ENCODE measurements at regions not wholly inside any gene's neighbourhood (a gene's known extent, or its start where the extent isn't known, plus 50 kb on each side); places are given as distances from the start of the nearest gene placed in this dataset.

- TF ChIP-seq CTCF (conservative IDR thresholded peaks at IDR 0.05; ENCODE audit: low read length) (no peak), EZH2phosphoT487 (IDR thresholded peaks at IDR 0.05; ENCODE audit: borderline replicate concordance, low read depth, low read length) (no peak)
- Histone ChIP-seq H4K20me1 (ENCODE audit: insufficient read depth, low read length) (no peaks in the 10 kb centered on the region), H3K4me1 (ENCODE audit: insufficient read depth, low read length, poor library complexity, severe bottlenecking) (no peaks in the 10 kb centered on the region), H3K36me3 (ENCODE audit: insufficient read depth, low read length) (no peaks in the 10 kb centered on the region), H3K79me2 (ENCODE audit: insufficient read depth, low read depth, low read length) (no peaks in the 10 kb centered on the region), H3K9me3 (ENCODE audit: low read length) (no peaks in the 10 kb centered on the region), H3K4me3 (ENCODE audit: low read depth, low read length, poor library complexity, severe bottlenecking) (no peak overlapping the region), H2AFZ (ENCODE audit: low read length) (no peak overlapping the region), H3K4me2 (ENCODE audit: low read length) (no peak overlapping the region), H3K27ac (ENCODE audit: low read depth, low read length, poor library complexity, severe bottlenecking) (no peak overlapping the region), H3K9me2 (ENCODE audit: insufficient read depth, low read length) (no peaks in the 10 kb centered on the region)
- ChIA-PET CTCF (ENCODE audit: unreplicated experiment) (no interaction called here), POLR2A (no interaction called here)
- intact Hi-C loops (cut with micrococcal nuclease; ENCODE audit: unreplicated experiment): no loop called here
- BruUV-seq (replicated peaks): no TSS peak
- no peak for DNase-seq (ENCODE audit: low spot score)
Measured at GRCh38 chr20:60895363-60896079, 356.5 kb upstream of the CDH4 start.

DNA sequence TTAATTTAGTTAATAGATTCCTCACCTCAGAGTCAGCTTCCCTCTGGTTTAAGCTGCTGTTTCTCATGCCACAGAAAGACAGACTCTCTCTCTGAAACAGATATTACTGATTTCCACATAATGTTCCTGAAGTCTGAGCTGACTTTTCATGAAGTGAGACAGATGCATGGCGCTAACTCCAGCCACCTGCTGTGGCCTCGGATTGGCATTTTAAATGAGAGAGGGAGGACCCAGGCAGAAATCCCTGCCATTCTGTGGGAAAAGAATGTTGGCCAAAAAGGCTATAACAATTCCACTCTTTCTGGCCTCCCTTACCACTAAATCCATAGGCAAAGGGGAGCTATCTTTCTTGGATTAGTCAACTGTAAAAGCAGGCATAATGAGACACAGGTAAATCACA lies 354.1 kb upstream of the CDH4 start:
- ChIA-PET CTCF (ENCODE audit: unreplicated experiment) (no interaction called here), POLR2A (no interaction called here)
- no peaks in the 10 kb centered on the region for H3K36me3 ChIP-seq (ENCODE audit: insufficient read depth, low read length)
- intact Hi-C loops (cut with micrococcal nuclease; ENCODE audit: unreplicated experiment): no loop called here
- H3K79me2 ChIP-seq (ENCODE audit: insufficient read depth, low read depth, low read length): no peaks in the 10 kb centered on the region
- H3K9me2 ChIP-seq (ENCODE audit: insufficient read depth, low read length): no peaks in the 10 kb centered on the region
- H3K9me3 ChIP-seq (ENCODE audit: low read length): no peaks in the 10 kb centered on the region
- no peak overlapping the region for H3K27ac ChIP-seq (ENCODE audit: low read depth, low read length, poor library complexity, severe bottlenecking)
- H2AFZ ChIP-seq (ENCODE audit: low read length): no peak overlapping the region
- H4K20me1 ChIP-seq (ENCODE audit: insufficient read depth, low read length): no peaks in the 10 kb centered on the region
- no peak overlapping the region for H3K4me3 ChIP-seq (ENCODE audit: low read depth, low read length, poor library complexity, severe bottlenecking)
- H3K4me2 ChIP-seq (ENCODE audit: low read length): no peak overlapping the region
- BruUV-seq (replicated peaks): no TSS peak
- no peak for TF ChIP-seq CTCF (conservative IDR thresholded peaks at IDR 0.05; ENCODE audit: low read length)
- no peak for TF ChIP-seq EZH2phosphoT487 (IDR thresholded peaks at IDR 0.05; ENCODE audit: borderline replicate concordance, low read depth, low read length)
- no peak for DNase-seq (ENCODE audit: low spot score)
- no peaks in the 10 kb centered on the region for H3K4me1 ChIP-seq (ENCODE audit: insufficient read depth, low read length, poor library complexity, severe bottlenecking)

GRCh38 chr20:60899320-60899719 lies 352.7 kb upstream of the CDH4 start:
- H3K79me2 ChIP-seq (ENCODE audit: insufficient read depth, low read depth, low read length): no peaks in the 10 kb centered on the region
- ChIA-PET POLR2A (no interaction called here), CTCF (ENCODE audit: unreplicated experiment) (no interaction called here)
- no peaks in the 10 kb centered on the region for H3K36me3 ChIP-seq (ENCODE audit: insufficient read depth, low read length)
- H3K4me3 ChIP-seq (ENCODE audit: low read depth, low read length, poor library complexity, severe bottlenecking): no peak overlapping the region
- no peaks in the 10 kb centered on the region for H3K9me3 ChIP-seq (ENCODE audit: low read length)
- intact Hi-C loops (cut with micrococcal nuclease; ENCODE audit: unreplicated experiment): no loop called here
- DNase-seq (ENCODE audit: low spot score): no peak
- no peak overlapping the region for H2AFZ ChIP-seq (ENCODE audit: low read length)
- H3K9me2 ChIP-seq (ENCODE audit: insufficient read depth, low read length): no peaks in the 10 kb centered on the region
- TF ChIP-seq EZH2phosphoT487 (IDR thresholded peaks at IDR 0.05; ENCODE audit: borderline replicate concordance, low read depth, low read length) (no peak), CTCF (conservative IDR thresholded peaks at IDR 0.05; ENCODE audit: low read length) (no peak)
- H3K4me1 ChIP-seq (ENCODE audit: insufficient read depth, low read length, poor library complexity, severe bottlenecking): no peaks in the 10 kb centered on the region
- H3K4me2 ChIP-seq (ENCODE audit: low read length): no peak overlapping the region
- no TSS peak for BruUV-seq (replicated peaks)
- no peak overlapping the region for H3K27ac ChIP-seq (ENCODE audit: low read depth, low read length, poor library complexity, severe bottlenecking)
- H4K20me1 ChIP-seq (ENCODE audit: insufficient read depth, low read length): no peaks in the 10 kb centered on the region

Data from OCI-LY7 (cell line).